Upper lobe of right lung (tissue), 1 donor: ENCODE measurements at regions not wholly inside any gene's neighbourhood (a gene's known extent, or its start where the extent isn't known, plus 50 kb on each side); places are given as distances from the start of the nearest gene placed in this dataset.

ENCODE experiments used
- ATAC-seq: fragments of 200-7000 bp; cut with Tn5 transposase; one replicate; pipeline ENCODE4 v1.9.1; 2020; ENCODE audit warnings: mild to moderate bottlenecking, moderate library complexity
- DNase-seq: peaks from one replicate; pipeline ENCODE4 v3.0.0-alpha.2; 2020
- H3K27ac ChIP-seq: fragments of 200-600 bp; one replicate; pipeline ENCODE4 v1.8.0; 2022
- H3K27me3 ChIP-seq: fragments of 200-600 bp; one replicate; pipeline ENCODE4 v1.8.0; 2022; ENCODE audit warnings: mild to moderate bottlenecking
- H3K36me3 ChIP-seq: fragments of 200-600 bp; one replicate; pipeline ENCODE4 v1.8.0; 2022
- H3K4me1 ChIP-seq: fragments of 200-600 bp; one replicate; pipeline ENCODE4 v1.8.0; 2022
- H3K4me3 ChIP-seq: fragments of 200-600 bp; one replicate; pipeline ENCODE4 v1.8.0; 2022; ENCODE audit warnings: mild to moderate bottlenecking
- H3K9me3 ChIP-seq: fragments of 200-600 bp; one replicate; pipeline ENCODE4 v1.8.0; 2022
- CTCF ChIP-seq: fragments of 200-600 bp; IDR thresholded peaks from one replicate; pipeline ENCODE4 v1.8.0; 2022; ENCODE audit warnings: antibody characterized with exemption
- intact Hi-C: fragments of 100-400 bp; cut with DNase I; formaldehyde crosslinking; loops from one replicate; pipeline ENCODE4 v1.11.0; 2022
- donor health status: DM: no; HTN: yes; CAD: no; lungs with severe emphysema.

- H3K9me3 ChIP-seq: no peaks in the 10 kb centered on the region
- ATAC-seq (no peak), DNase-seq (no peak)
- no peak overlapping the region for H3K4me3 ChIP-seq
- H3K27me3 ChIP-seq: no peaks in the 10 kb centered on the region
- peaks cover 3% of the 10 kb centered on the region for H3K4me1 ChIP-seq
- H3K27ac ChIP-seq: no peak overlapping the region
- TF ChIP-seq CTCF: no peak
- no peaks in the 10 kb centered on the region for H3K36me3 ChIP-seq
- intact Hi-C loops: no loop called here
Observed at GRCh38 chr6:156017838-156018237, 562.2 kb upstream of the NOX3 start.

- peaks cover 3% of the 10 kb centered on the region for H3K4me1 ChIP-seq
- H3K4me3 ChIP-seq: no peak overlapping the region
- DNase-seq (no peak), ATAC-seq (no peak)
- H3K36me3 ChIP-seq: no peaks in the 10 kb centered on the region
- no peak for TF ChIP-seq CTCF
- H3K9me3 ChIP-seq: no peaks in the 10 kb centered on the region
- no peak overlapping the region for H3K27ac ChIP-seq
- no peaks in the 10 kb centered on the region for H3K27me3 ChIP-seq
- intact Hi-C loops: no loop called here
Observed at GRCh38 chr6:156016186-156016976, 560.7 kb upstream of the NOX3 start.

GRCh38 chr6:156013155-156013554 is 557.5 kb upstream of the NOX3 start:
- DNase-seq (no peak), ATAC-seq (no peak)
- Histone ChIP-seq H3K27me3 (no peaks in the 10 kb centered on the region), H3K27ac (no peak overlapping the region), H3K4me1 (no peaks in the 10 kb centered on the region), H3K36me3 (no peaks in the 10 kb centered on the region), H3K4me3 (no peak overlapping the region), H3K9me3 (no peaks in the 10 kb centered on the region)
- intact Hi-C loops: no loop called here
- no peak for TF ChIP-seq CTCF

DNA sequence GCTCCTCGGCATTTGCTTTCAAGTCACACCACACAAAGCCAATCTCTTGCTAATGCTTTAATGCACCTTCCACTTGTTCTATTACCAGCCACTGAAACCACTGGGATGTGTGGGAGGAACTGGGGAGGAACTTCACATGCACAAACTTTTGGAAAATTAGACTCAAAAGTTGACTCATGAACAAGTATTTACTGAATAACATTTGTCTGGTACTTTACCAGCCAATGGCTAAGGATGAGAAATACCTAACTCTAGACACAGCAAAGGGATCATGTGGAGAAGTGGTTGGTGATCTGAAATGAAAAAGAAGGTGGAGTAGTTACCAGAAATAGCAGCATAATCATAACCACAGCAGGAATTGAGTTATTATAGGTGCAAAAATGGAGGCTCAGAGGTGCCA is 554.0 kb upstream of the NOX3 start:
- TF ChIP-seq CTCF: no peak
- Histone ChIP-seq H3K4me1 (no peaks in the 10 kb centered on the region), H3K27me3 (no peaks in the 10 kb centered on the region), H3K36me3 (no peaks in the 10 kb centered on the region), H3K27ac (no peak overlapping the region), H3K4me3 (no peak overlapping the region), H3K9me3 (no peaks in the 10 kb centered on the region)
- DNase-seq: no peak
- intact Hi-C loops: no loop called here
- no peak for ATAC-seq

DNA sequence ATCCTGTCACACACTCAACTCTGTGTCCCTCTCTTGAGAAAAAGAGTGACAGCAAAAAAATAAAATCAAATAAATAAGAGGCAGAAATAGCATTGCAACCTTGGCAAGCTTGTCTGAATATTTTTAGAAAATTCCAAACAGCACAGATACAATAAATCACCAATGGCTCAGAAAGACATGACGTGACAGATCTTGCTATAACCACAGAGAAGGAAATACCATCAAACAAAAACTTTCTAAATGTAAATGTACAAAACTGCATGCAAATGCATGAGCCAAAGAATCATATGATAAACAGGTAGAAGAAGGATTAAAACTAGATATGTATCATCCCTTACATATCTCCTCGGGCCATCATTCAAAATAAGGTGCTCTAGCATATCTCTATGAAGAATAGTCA is 549.2 kb upstream of the NOX3 start:
- no peaks in the 10 kb centered on the region for H3K9me3 ChIP-seq
- no peak overlapping the region for H3K27ac ChIP-seq
- DNase-seq (no peak), ATAC-seq (no peak)
- H3K4me1 ChIP-seq: no peaks in the 10 kb centered on the region
- no peak overlapping the region for H3K4me3 ChIP-seq
- no peaks in the 10 kb centered on the region for H3K27me3 ChIP-seq
- H3K36me3 ChIP-seq: no peaks in the 10 kb centered on the region
- no peak for TF ChIP-seq CTCF
- intact Hi-C loops: no loop called here

- intact Hi-C loops: no loop called here
- Histone ChIP-seq H3K4me1 (no peaks in the 10 kb centered on the region), H3K36me3 (no peaks in the 10 kb centered on the region), H3K4me3 (no peak overlapping the region), H3K9me3 (no peaks in the 10 kb centered on the region), H3K27me3 (no peaks in the 10 kb centered on the region), H3K27ac (no peak overlapping the region)
- DNase-seq: no peak
- no peak for ATAC-seq
- no peak for TF ChIP-seq CTCF
Observed at GRCh38 chr6:155996151-155996550, 540.5 kb upstream of the NOX3 start.
